Natural killer cell (primary cell): ENCODE measurements at regions not wholly inside any gene's neighbourhood (a gene's known extent, or its start where the extent isn't known, plus 50 kb on each side); places are given as distances from the start of the nearest gene placed in this dataset.

Experiments
- ATAC-seq, 3 donors: fragments of 150-1000 bp in 2 of 3; fragments of 200-7000 bp in 1 of 3; cut with Tn5 transposase; 1 replicate in 1 of 3; 2 replicates in 2 of 3; pipeline ENCODE4 v1.10.0; 2021; ENCODE audit warnings: mild to moderate bottlenecking in 2 of 3, moderate library complexity in 2 of 3
- DNase-seq, 2 donors: peaks; one replicate each; pipeline versions ENCODE4 v3.0.0 to v3.0.0-alpha.2; 2013 to 2021; ENCODE audit warnings: mixed read lengths in 1 of 2
- H3K27ac ChIP-seq: one replicate; pipeline ENCODE4 v1.5.1; 2013; ENCODE audit warnings: mild to moderate bottlenecking, low read length
- H3K27me3 ChIP-seq: one replicate; pipeline ENCODE4 v1.6.1; 2013; ENCODE audit warnings: low read length; ENCODE audit not compliant: control insufficient read depth, insufficient read depth
- H3K36me3 ChIP-seq: one replicate; pipeline ENCODE4 v1.6.1; 2013; ENCODE audit warnings: low read length; ENCODE audit not compliant: control insufficient read depth, insufficient read depth
- H3K4me1 ChIP-seq: one replicate; pipeline ENCODE4 v1.6.1; 2013; ENCODE audit warnings: low read length; ENCODE audit not compliant: control insufficient read depth, insufficient read depth
- H3K4me3 ChIP-seq: one replicate; pipeline ENCODE4 v1.5.1; 2013; ENCODE audit warnings: low read length
- H3K9me3 ChIP-seq: one replicate; pipeline ENCODE4 v1.6.1; 2013; ENCODE audit warnings: low read length; ENCODE audit not compliant: control insufficient read depth, insufficient read depth
- H3K27ac Mint-ChIP-seq, 2 donors: one replicate each; pipeline ENCODE4 v1.8.0; 2022; ENCODE audit warnings: mild to moderate bottlenecking in 2 of 2, mixed read lengths in 2 of 2, moderate library complexity in 1 of 2
- H3K27me3 Mint-ChIP-seq, 2 donors: one replicate each; pipeline ENCODE4 v1.8.0; 2022; ENCODE audit warnings: low read depth in 2 of 2, mixed read lengths in 2 of 2
- H3K36me3 Mint-ChIP-seq: one replicate; pipeline ENCODE4 v1.8.0; 2022; ENCODE audit warnings: mixed read lengths
- H3K4me1 Mint-ChIP-seq, 2 donors: one replicate each; pipeline ENCODE4 v1.8.0; 2022; ENCODE audit warnings: mixed read lengths in 2 of 2
- H3K4me3 Mint-ChIP-seq: one replicate; pipeline ENCODE4 v1.8.0; 2022; ENCODE audit warnings: mild to moderate bottlenecking, moderate library complexity, mixed read lengths
- H3K9me3 Mint-ChIP-seq, 2 donors: one replicate each; pipeline ENCODE4 v1.8.0; 2022; ENCODE audit warnings: mixed read lengths in 2 of 2
- WGBS: methylation state at CpG from one replicate; pipeline ENCODE4 v1.1.7; 2013; ENCODE audit warnings: missing lambda C conversion rate; ENCODE audit not compliant: insufficient coverage; 5-methylcytosine and 5-hydroxymethylcytosine counted together
- intact Hi-C: fragments of 100-400 bp; cut with micrococcal nuclease; formaldehyde crosslinking; loops from one replicate; pipeline ENCODE4 v1.14.2; 2022
- TF ChIP-seq, protein P1 (sequence below): fragments of 200-600 bp; IDR thresholded peaks from one replicate; pipeline ENCODE4 v1.8.0; 2022; ENCODE audit warnings: antibody characterized with exemption

- intact Hi-C loops, result no loop called here
- no peaks in the 10 kb centered on the region for H3K4me1 Mint-ChIP-seq
- H3K9me3 Mint-ChIP-seq, result no peaks in the 10 kb centered on the region
- Histone ChIP-seq H3K27ac (no peak overlapping the region), H3K9me3 (no peaks in the 10 kb centered on the region), H3K4me3 (no peak overlapping the region), H3K4me1 (no peaks in the 10 kb centered on the region), H3K36me3 (no peaks in the 10 kb centered on the region), H3K27me3 (no peaks in the 10 kb centered on the region)
- ATAC-seq (no peak), DNase-seq (no peak)
- WGBS, result 93% methylated on average over 10 of the region's 10 CpGs
- no peaks in the 10 kb centered on the region for H3K36me3 Mint-ChIP-seq
- H3K27ac Mint-ChIP-seq, result no peak overlapping the region
- no peak overlapping the region for H3K4me3 Mint-ChIP-seq
- H3K27me3 Mint-ChIP-seq, result peaks cover 13 to 41% of the 10 kb centered on the region in 2 donors
- TF ChIP-seq, protein P1, sequence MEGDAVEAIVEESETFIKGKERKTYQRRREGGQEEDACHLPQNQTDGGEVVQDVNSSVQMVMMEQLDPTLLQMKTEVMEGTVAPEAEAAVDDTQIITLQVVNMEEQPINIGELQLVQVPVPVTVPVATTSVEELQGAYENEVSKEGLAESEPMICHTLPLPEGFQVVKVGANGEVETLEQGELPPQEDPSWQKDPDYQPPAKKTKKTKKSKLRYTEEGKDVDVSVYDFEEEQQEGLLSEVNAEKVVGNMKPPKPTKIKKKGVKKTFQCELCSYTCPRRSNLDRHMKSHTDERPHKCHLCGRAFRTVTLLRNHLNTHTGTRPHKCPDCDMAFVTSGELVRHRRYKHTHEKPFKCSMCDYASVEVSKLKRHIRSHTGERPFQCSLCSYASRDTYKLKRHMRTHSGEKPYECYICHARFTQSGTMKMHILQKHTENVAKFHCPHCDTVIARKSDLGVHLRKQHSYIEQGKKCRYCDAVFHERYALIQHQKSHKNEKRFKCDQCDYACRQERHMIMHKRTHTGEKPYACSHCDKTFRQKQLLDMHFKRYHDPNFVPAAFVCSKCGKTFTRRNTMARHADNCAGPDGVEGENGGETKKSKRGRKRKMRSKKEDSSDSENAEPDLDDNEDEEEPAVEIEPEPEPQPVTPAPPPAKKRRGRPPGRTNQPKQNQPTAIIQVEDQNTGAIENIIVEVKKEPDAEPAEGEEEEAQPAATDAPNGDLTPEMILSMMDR, result no peak
Observed at GRCh38 chr2:173456960-173457359, 102.3 kb downstream of the CDCA7 start.

- H3K9me3 ChIP-seq, result no peaks in the 10 kb centered on the region
- no peak for DNase-seq
- no peaks in the 10 kb centered on the region for H3K36me3 Mint-ChIP-seq
- intact Hi-C loops, result no loop called here
- ATAC-seq, result no peak
- no peaks in the 10 kb centered on the region for H3K4me1 ChIP-seq
- H3K36me3 ChIP-seq, result no peaks in the 10 kb centered on the region
- H3K4me3 Mint-ChIP-seq, result no peak overlapping the region
- no peaks in the 10 kb centered on the region for H3K4me1 Mint-ChIP-seq
- no peaks in the 10 kb centered on the region for H3K27me3 ChIP-seq
- H3K27ac Mint-ChIP-seq, result no peak overlapping the region
- no peak overlapping the region for H3K4me3 ChIP-seq
- TF ChIP-seq, protein P1, result no peak
- no peaks in the 10 kb centered on the region for H3K9me3 Mint-ChIP-seq
- H3K27ac ChIP-seq, result no peak overlapping the region
- H3K27me3 Mint-ChIP-seq, result peaks cover 13 to 41% of the 10 kb centered on the region in 2 donors
- WGBS, result 91% methylated on average over 7 of the region's 7 CpGs
Observed at GRCh38 chr2:173457366-173457765, 102.7 kb downstream of the CDCA7 start.

- WGBS, result 91% methylated on average over 8 of the region's 8 CpGs
- ATAC-seq (no peak), DNase-seq (no peak)
- Mint-ChIP-seq H3K4me3 (no peak overlapping the region), H3K27me3 (peaks cover 13 to 53% of the 10 kb centered on the region in 2 donors), H3K27ac (no peak overlapping the region), H3K9me3 (no peaks in the 10 kb centered on the region), H3K4me1 (peaks cover 0 to 4% of the 10 kb centered on the region in 2 donors), H3K36me3 (no peaks in the 10 kb centered on the region)
- no peaks in the 10 kb centered on the region for H3K27me3 ChIP-seq
- no peak overlapping the region for H3K4me3 ChIP-seq
- no peaks in the 10 kb centered on the region for H3K36me3 ChIP-seq
- H3K9me3 ChIP-seq, result no peaks in the 10 kb centered on the region
- intact Hi-C loops, result no loop called here
- TF ChIP-seq, protein P1, result no peak
- H3K4me1 ChIP-seq, result no peaks in the 10 kb centered on the region
- no peak overlapping the region for H3K27ac ChIP-seq
Observed at GRCh38 chr2:173458991-173459780, 104.5 kb downstream of the CDCA7 start.
